Loucy (cell line): ENCODE measurements at regions not wholly inside any gene's neighbourhood (a gene's known extent, or its start where the extent isn't known, plus 50 kb on each side); places are given as distances from the start of the nearest gene placed in this dataset.

ENCODE experiments used
- H2AFZ ChIP-seq: fragments of 200-600 bp; sonication (generic); 2 replicates; pipeline ENCODE4 v1.6.0; 2016; ENCODE audit warnings: antibody characterized with exemption, mild to moderate bottlenecking, low read length, moderate library complexity
- H3F3A ChIP-seq: fragments of 200-600 bp; 2 replicates; pipeline ENCODE4 v1.6.0; 2016; ENCODE audit warnings: antibody characterized with exemption, low read depth, mild to moderate bottlenecking
- H3K27me3 ChIP-seq: fragments of 200-600 bp; sonication (generic); 2 replicates; pipeline ENCODE4 v1.6.1; 2014; ENCODE audit warnings: low read length, mild to moderate bottlenecking; ENCODE audit not compliant: insufficient read depth, poor library complexity, severe bottlenecking
- H3K36me3 ChIP-seq: fragments of 200-600 bp; sonication (generic); 2 replicates; pipeline ENCODE4 v1.6.1; 2016; ENCODE audit warnings: low read length; ENCODE audit not compliant: insufficient read depth
- H3K4me1 ChIP-seq: fragments of 200-600 bp; sonication (generic); 2 replicates; pipeline ENCODE4 v1.5.1; 2014; ENCODE audit warnings: low read length, mild to moderate bottlenecking; ENCODE audit not compliant: insufficient read depth, poor library complexity, severe bottlenecking
- H3K4me2 ChIP-seq: fragments of 200-600 bp; sonication (generic); 2 replicates; pipeline ENCODE4 v1.6.0; 2014; ENCODE audit warnings: antibody characterized with exemption, low read length, low read depth, mild to moderate bottlenecking; ENCODE audit not compliant: poor library complexity, severe bottlenecking
- H3K4me3 ChIP-seq: fragments of 200-600 bp; sonication (generic); 2 replicates; pipeline ENCODE4 v1.5.1; 2014; ENCODE audit warnings: low read length, mild to moderate bottlenecking, mixed read lengths; ENCODE audit not compliant: poor library complexity, severe bottlenecking
- H3K79me2 ChIP-seq: fragments of 200-600 bp; sonication (generic); 2 replicates; pipeline ENCODE4 v1.6.1; 2014; ENCODE audit warnings: low read length; ENCODE audit not compliant: insufficient read depth
- H3K9ac ChIP-seq: fragments of 200-600 bp; sonication (generic); 2 replicates; pipeline ENCODE4 v1.6.0; 2014; ENCODE audit warnings: mild to moderate bottlenecking, low read depth, low read length, moderate library complexity; ENCODE audit not compliant: poor library complexity, severe bottlenecking
- H3K9me2 ChIP-seq: fragments of 200-600 bp; sonication (generic); replicated peaks from 2 replicates; pipeline ENCODE4 v1.6.1; 2016; ENCODE audit warnings: low read depth, low read length, mixed read lengths
- H3K9me3 ChIP-seq: fragments of 200-600 bp; sonication (generic); 2 replicates; pipeline ENCODE4 v1.6.1; 2014; ENCODE audit warnings: mild to moderate bottlenecking, antibody characterized with exemption, low read length, low read depth; ENCODE audit not compliant: insufficient read depth
- H4K20me1 ChIP-seq: fragments of 200-600 bp; sonication (generic); 2 replicates; pipeline ENCODE4 v1.6.0; 2014; ENCODE audit warnings: antibody characterized with exemption, low read length, mild to moderate bottlenecking; ENCODE audit not compliant: insufficient read depth, poor library complexity, severe bottlenecking
- EZH2phosphoT487 ChIP-seq: fragments of 200-600 bp; IDR thresholded peaks from 2 replicates; pipeline ENCODE4 v1.6.1; 2018; ENCODE audit warnings: antibody characterized with exemption, mild to moderate bottlenecking, moderate library complexity, borderline replicate concordance
- TF ChIP-seq, protein P1 (sequence below): fragments of 200-600 bp; sonication (generic); conservative IDR thresholded peaks from 2 replicates; pipeline ENCODE4 v1.5.1; 2014; ENCODE audit warnings: mild to moderate bottlenecking, antibody characterized with exemption, low read length

DNA sequence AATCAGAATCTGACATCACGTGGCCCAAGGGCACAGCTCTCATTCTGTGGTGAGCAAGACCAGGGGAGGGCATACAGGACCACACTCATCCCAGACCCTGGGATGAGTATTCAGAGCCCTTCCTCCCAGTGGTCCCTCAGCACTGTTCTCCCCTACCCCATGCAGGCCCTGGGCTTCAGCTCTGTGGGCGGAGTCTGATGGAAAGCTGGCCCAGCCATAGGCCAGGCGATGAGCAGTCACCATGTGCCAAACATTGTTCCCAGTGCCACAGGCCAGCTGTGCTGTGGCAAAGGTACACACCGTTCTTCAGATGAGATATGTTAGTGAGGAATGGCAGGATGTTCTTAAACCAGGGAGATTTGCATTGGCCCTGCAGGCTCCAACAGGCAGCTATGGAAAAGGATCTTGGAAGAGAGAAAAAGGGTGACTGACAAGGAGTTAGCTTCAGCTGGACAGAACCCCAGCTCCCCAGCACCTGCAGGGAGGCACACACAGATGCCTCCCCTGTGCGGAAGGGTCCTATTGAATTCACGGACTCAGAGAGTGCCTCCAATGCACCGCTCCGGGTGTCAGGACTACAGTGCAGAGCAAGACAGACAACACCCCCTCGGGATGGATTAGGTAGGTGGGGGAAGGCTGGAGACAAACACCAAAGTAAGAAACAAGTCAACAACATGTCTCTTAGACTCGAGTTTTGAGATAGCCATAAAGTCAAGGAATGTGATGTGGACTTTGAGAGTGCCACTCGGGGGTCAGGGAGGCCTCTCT, 596.0 kb upstream of the MGMT start:
- Histone ChIP-seq H2AFZ (no peak overlapping the region), H4K20me1 (no peaks in the 10 kb centered on the region), H3K9me3 (no peaks in the 10 kb centered on the region), H3K4me3 (no peak overlapping the region), H3K27me3 (no peaks in the 10 kb centered on the region), H3K36me3 (no peaks in the 10 kb centered on the region), H3K4me1 (no peaks in the 10 kb centered on the region), H3F3A (no peaks in the 10 kb centered on the region), H3K9me2 (no peaks in the 10 kb centered on the region), H3K79me2 (no peaks in the 10 kb centered on the region), H3K4me2 (no peak overlapping the region), H3K9ac (no peak overlapping the region)
- TF ChIP-seq EZH2phosphoT487: no peak
- TF ChIP-seq, protein P1, sequence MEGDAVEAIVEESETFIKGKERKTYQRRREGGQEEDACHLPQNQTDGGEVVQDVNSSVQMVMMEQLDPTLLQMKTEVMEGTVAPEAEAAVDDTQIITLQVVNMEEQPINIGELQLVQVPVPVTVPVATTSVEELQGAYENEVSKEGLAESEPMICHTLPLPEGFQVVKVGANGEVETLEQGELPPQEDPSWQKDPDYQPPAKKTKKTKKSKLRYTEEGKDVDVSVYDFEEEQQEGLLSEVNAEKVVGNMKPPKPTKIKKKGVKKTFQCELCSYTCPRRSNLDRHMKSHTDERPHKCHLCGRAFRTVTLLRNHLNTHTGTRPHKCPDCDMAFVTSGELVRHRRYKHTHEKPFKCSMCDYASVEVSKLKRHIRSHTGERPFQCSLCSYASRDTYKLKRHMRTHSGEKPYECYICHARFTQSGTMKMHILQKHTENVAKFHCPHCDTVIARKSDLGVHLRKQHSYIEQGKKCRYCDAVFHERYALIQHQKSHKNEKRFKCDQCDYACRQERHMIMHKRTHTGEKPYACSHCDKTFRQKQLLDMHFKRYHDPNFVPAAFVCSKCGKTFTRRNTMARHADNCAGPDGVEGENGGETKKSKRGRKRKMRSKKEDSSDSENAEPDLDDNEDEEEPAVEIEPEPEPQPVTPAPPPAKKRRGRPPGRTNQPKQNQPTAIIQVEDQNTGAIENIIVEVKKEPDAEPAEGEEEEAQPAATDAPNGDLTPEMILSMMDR: no peak

DNA sequence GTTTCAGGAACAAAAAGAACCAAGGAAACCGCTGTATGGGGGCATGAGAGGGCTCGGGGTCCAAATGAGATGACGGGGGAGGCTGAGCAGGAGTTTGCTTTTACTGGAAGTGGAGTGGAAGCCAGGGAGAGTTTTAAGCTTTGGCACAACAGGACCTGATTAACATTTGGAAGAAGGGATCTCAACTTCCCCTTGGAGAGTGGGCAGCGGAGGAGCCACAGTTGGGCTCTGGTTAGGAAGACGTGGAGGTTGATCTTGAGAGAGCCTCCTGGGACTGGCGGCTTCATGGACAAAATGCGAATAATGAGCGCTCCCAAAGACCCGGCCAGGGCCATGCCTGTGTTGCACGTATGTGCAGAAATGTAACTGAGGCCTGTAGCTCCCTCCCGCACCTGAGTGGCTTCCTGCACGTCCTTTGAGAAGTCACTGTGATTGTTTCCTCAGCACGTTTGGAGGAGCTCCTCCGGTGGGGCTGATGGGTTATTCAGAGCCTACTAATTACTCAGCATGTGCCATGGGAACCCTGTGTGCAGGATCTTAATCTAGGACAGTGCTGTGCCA, 595.3 kb upstream of the MGMT start:
- H3K9ac ChIP-seq: no peak overlapping the region
- no peak overlapping the region for H2AFZ ChIP-seq
- no peak for TF ChIP-seq EZH2phosphoT487
- TF ChIP-seq, protein P1: no peak
- no peaks in the 10 kb centered on the region for H3K4me1 ChIP-seq
- H3K27me3 ChIP-seq: no peaks in the 10 kb centered on the region
- H3K9me3 ChIP-seq: no peaks in the 10 kb centered on the region
- no peak overlapping the region for H3K4me3 ChIP-seq
- no peaks in the 10 kb centered on the region for H3K79me2 ChIP-seq
- H3K9me2 ChIP-seq: no peaks in the 10 kb centered on the region
- no peaks in the 10 kb centered on the region for H3F3A ChIP-seq
- no peaks in the 10 kb centered on the region for H4K20me1 ChIP-seq
- H3K36me3 ChIP-seq: no peaks in the 10 kb centered on the region
- H3K4me2 ChIP-seq: no peak overlapping the region

DNA sequence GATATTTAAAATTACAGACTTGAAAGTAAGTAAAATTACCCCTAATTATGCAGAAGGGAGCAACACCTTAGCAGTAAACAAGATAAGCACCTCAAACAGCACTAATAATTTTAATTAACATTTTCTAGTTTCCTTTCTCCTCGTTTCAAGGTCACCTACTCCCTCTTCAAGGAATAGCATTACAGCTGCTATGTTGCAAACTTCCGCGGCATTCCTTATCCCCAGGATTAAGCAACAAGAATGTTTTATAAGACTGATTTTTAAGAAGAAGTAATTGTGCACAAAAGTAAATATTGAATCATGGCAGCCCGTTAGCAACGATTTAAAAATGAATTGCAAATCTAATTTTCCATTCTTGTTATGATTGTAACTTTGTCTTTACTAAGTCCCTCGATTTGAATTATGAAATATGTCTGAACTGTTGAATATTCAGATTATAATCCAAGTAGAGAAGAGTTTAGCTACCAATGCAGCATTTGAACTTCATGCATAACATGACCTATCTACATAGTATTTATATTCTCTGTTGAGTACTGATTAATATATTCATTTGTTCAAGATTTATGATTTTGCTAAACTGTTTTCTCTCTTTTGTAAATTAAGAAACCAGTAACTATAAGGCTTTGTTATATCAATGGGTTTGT, 593.5 kb upstream of the MGMT start:
- H3K9me3 ChIP-seq: no peaks in the 10 kb centered on the region

More for the DNA sequence above, 593.5 kb upstream of the MGMT start:
- H2AFZ ChIP-seq: no peak overlapping the region
- H3K79me2 ChIP-seq: no peaks in the 10 kb centered on the region
- no peaks in the 10 kb centered on the region for H3F3A ChIP-seq
- H4K20me1 ChIP-seq: no peaks in the 10 kb centered on the region
- H3K9me2 ChIP-seq: no peaks in the 10 kb centered on the region
- no peaks in the 10 kb centered on the region for H3K36me3 ChIP-seq
- H3K27me3 ChIP-seq: no peaks in the 10 kb centered on the region
- H3K4me1 ChIP-seq: no peaks in the 10 kb centered on the region
- H3K4me3 ChIP-seq: no peak overlapping the region
- TF ChIP-seq EZH2phosphoT487: no peak
- TF ChIP-seq, protein P1: no peak
- no peak overlapping the region for H3K4me2 ChIP-seq
- H3K9ac ChIP-seq: no peak overlapping the region
